ENCODE measurements at regions not wholly inside any gene's neighbourhood (a gene's known extent, or its start where the extent isn't known, plus 50 kb on each side); places are given as distances from the start of the nearest gene placed in this dataset.

- Histone ChIP-seq H4K20me1 (replicated peaks; ENCODE audit: insufficient read depth) (no peaks in the 10 kb centered on the region), H3K4me2 (no peak overlapping the region), H3K27ac (ENCODE audit: low read depth) (no peak overlapping the region), H3K4me1 (ENCODE audit: insufficient read depth) (no peaks in the 10 kb centered on the region), H3K27me3 (ENCODE audit: insufficient read depth) (no peaks in the 10 kb centered on the region), H3K79me2 (replicated peaks; ENCODE audit: insufficient read depth) (no peaks in the 10 kb centered on the region), H3K36me3 (ENCODE audit: insufficient read depth) (no peaks in the 10 kb centered on the region), H3K4me3 (no peak overlapping the region), H3F3A (replicated peaks; ENCODE audit: low read depth) (no peaks in the 10 kb centered on the region), H3K9me2 (ENCODE audit: insufficient read depth) (peaks cover 9% of the 10 kb centered on the region; the same call in 1 of the 2 replicates), H2AFZ (no peak overlapping the region)
- ATAC-seq (no peak), DNase-seq (ENCODE audit: low spot score) (no peak)
- H3K27me3 Mint-ChIP-seq (ENCODE audit: insufficient read depth, low read depth, poor library complexity): peaks cover 5% of the 10 kb centered on the region
- no peak overlapping the region for H3K27ac Mint-ChIP-seq
- TF ChIP-seq CREB1 (CRISPR knock-in tag; IDR thresholded peaks at IDR 0.05; ENCODE audit: low read depth): no peak
- TF ChIP-seq REST (IDR thresholded peaks at IDR 0.05; ENCODE audit: unreplicated experiment): no peak
- no peak for TF ChIP-seq CTCF (conservative IDR thresholded peaks at IDR 0.05; ENCODE audit: low read depth in 2 of 2)
- no peak for TF ChIP-seq ZNF462 (CRISPR knock-in tag; IDR thresholded peaks at IDR 0.05)
- TF ChIP-seq JUNB (IDR thresholded peaks at IDR 0.05; ENCODE audit: unreplicated experiment): no peak
- no peak for TF ChIP-seq EZH2phosphoT487 (IDR thresholded peaks at IDR 0.05; ENCODE audit: unreplicated experiment)
- no peak for TF ChIP-seq NANOG (IDR thresholded peaks at IDR 0.05; ENCODE audit: borderline replicate concordance)
- no peak for TF ChIP-seq EZH2 (IDR thresholded peaks at IDR 0.05; ENCODE audit: low read depth, unreplicated experiment)
- TF ChIP-seq ETS1 (IDR thresholded peaks at IDR 0.05): no peak
- TF ChIP-seq STAT1 (IDR thresholded peaks at IDR 0.05; ENCODE audit: unreplicated experiment): no peak
- TF ChIP-seq ZNF114 (CRISPR knock-in tag; IDR thresholded peaks at IDR 0.05): no peak
- TF ChIP-seq POLR2AphosphoS5 (IDR thresholded peaks at IDR 0.05; ENCODE audit: low read depth): no peak
- TF ChIP-seq ZNF331 (CRISPR knock-in tag; IDR thresholded peaks at IDR 0.05; ENCODE audit: low read depth): no peak
- H3K4me3 Mint-ChIP-seq: no peak overlapping the region
- no peaks in the 10 kb centered on the region for H3K36me3 Mint-ChIP-seq (ENCODE audit: low read depth)
- no peaks in the 10 kb centered on the region for H3K9me3 Mint-ChIP-seq
- peaks cover 7% of the 10 kb centered on the region; the same call in 2 of the 3 replicates for H3K4me1 Mint-ChIP-seq
These were observed 454.4 kb upstream of the ACVR2A start for GRCh38 chr2:147390475-147390874.

All from GM23338 (cell line).